HepG2 (cell line): ENCODE measurements at regions not wholly inside any gene's neighbourhood (a gene's known extent, or its start where the extent isn't known, plus 50 kb on each side); places are given as distances from the start of the nearest gene placed in this dataset.

Experiments used
- ATAC-seq: fragments of 200-7000 bp; cut with Tn5 transposase; 3 replicates; pipeline ENCODE4 v1.9.1; 2020; ENCODE audit warnings: mild to moderate bottlenecking, moderate library complexity
- BruUV-seq: library from RNA; stranded (reverse); fragments of 400-500 nt; replicated peaks from 2 replicates; lab custom pipeline; 2021; lab: Mats Ljungman, UMichigan
- CTCF ChIA-PET: fragments of 300-600 bp; formaldehyde crosslinking; extraction: SDS; loops from one replicate; lab custom pipeline; 2021; ENCODE audit warnings: low total read pairs, inconsistent platforms, low intra/inter-chr PET ratio; lab: Yijun Ruan, JAX
- POLR2A ChIA-PET: fragments of 350-600 bp; sonication (Branson Sonifier 250); formaldehyde crosslinking; loops from one replicate; lab custom pipeline; 2020; ENCODE audit warnings: antibody characterized with exemption, inconsistent platforms; lab: Yijun Ruan, JAX
- DNase-seq: peaks from one replicate; pipeline ENCODE4 v3.0.0-alpha.2; 2015; ENCODE audit warnings: low spot score
- FAIRE-seq: peaks from 3 replicates; lab custom pipeline; 2011; peaks lifted over from hg19 to GRCh38; lab: Jason Lieb, UNC
- H2AFZ ChIP-seq: one replicate; pipeline ENCODE4 v1.6.1; 2011; ENCODE audit warnings: low read length, inconsistent platforms
- H3K27ac ChIP-seq: fragments of 300-600 bp; 3 replicates; pipeline ENCODE4 v1.8.0; 2011; ENCODE audit warnings: mixed run types, mild to moderate bottlenecking, mixed read lengths, low read length, inconsistent platforms; ENCODE audit not compliant: insufficient read depth; ENCODE audit errors: extremely low read length
- H3K27me3 ChIP-seq, 2 experiments: fragments of 200-600 bp in 1 of 2; 2 replicates in 1 of 2; 3 replicates in 1 of 2; pipeline versions ENCODE4 v1.6.0 to v1.8.0; 2011; ENCODE audit warnings: low read length in 2 of 2, mild to moderate bottlenecking in 2 of 2, moderate library complexity in 2 of 2, inconsistent platforms in 1 of 2; ENCODE audit not compliant: insufficient read depth in 2 of 2, control insufficient read depth in 1 of 2
- H3K36me3 ChIP-seq, 2 experiments: fragments of 200-600 bp in 1 of 2; replicated peaks in 1 of 2; 2 replicates in 1 of 2; 3 replicates in 1 of 2; pipeline versions ENCODE4 v1.5.1 to v1.8.0; 2011; ENCODE audit warnings: low read length in 2 of 2, inconsistent platforms in 1 of 2; ENCODE audit not compliant: insufficient read depth in 2 of 2, control insufficient read depth in 1 of 2
- H3K4me1 ChIP-seq: 2 replicates; pipeline ENCODE4 v1.5.1; 2012; ENCODE audit warnings: low read length, inconsistent platforms; ENCODE audit not compliant: insufficient read depth
- H3K4me2 ChIP-seq: 2 replicates; pipeline ENCODE4 v1.6.0; 2011; ENCODE audit warnings: low read depth, low read length, inconsistent platforms
- H3K4me3 ChIP-seq, 3 experiments: fragments of 200-600 bp in 1 of 3; sonication (generic), shearing (Covaris generic) in 1 of 3; replicated peaks in 1 of 3; 2 replicates each; pipeline ENCODE4 v1.5.1; 2011 to 2016; ENCODE audit warnings: low read length in 3 of 3, inconsistent platforms in 2 of 3, low read depth in 2 of 3, mild to moderate bottlenecking in 2 of 3, control low read depth in 1 of 3, mixed read lengths in 1 of 3; ENCODE audit not compliant: insufficient read depth in 1 of 3
- H3K79me2 ChIP-seq: one replicate; pipeline ENCODE4 v1.6.1; 2011; ENCODE audit warnings: low read length, inconsistent platforms; ENCODE audit not compliant: insufficient read depth
- H3K9ac ChIP-seq: 2 replicates; pipeline ENCODE4 v1.6.0; 2011; ENCODE audit warnings: mild to moderate bottlenecking, low read depth, low read length, inconsistent platforms; ENCODE audit not compliant: insufficient read depth
- H3K9me3 ChIP-seq: 2 replicates; pipeline ENCODE4 v1.5.1; 2012; ENCODE audit warnings: mild to moderate bottlenecking, low read length
- H4K20me1 ChIP-seq: 2 replicates; pipeline ENCODE4 v1.6.0; 2011; ENCODE audit warnings: inconsistent platforms, mild to moderate bottlenecking, low read length, moderate library complexity; ENCODE audit not compliant: insufficient read depth
- ATAD3A ChIP-seq: sonication (generic); formaldehyde crosslinking; IDR thresholded peaks from 2 replicates; pipeline ENCODE4 v1.4.0; 2020; ENCODE audit warnings: missing genetic modification reagents
- ATM ChIP-seq: fragments of 450-650 bp; IDR thresholded peaks from 2 replicates; pipeline ENCODE4 v1.7.1; 2017; ENCODE audit warnings: mild to moderate bottlenecking, borderline replicate concordance
- BCL6 ChIP-seq: IDR thresholded peaks from 2 replicates; pipeline ENCODE4 v1.6.1; 2016; ENCODE audit warnings: missing genetic modification reagents, missing compliant biosample characterization
- NKX3-1 ChIP-seq: sonication (generic); formaldehyde crosslinking; IDR thresholded peaks from 2 replicates; pipeline ENCODE4 v1.5.0; 2020; ENCODE audit warnings: missing genetic modification reagents
- RXRA ChIP-seq: sonication (generic); formaldehyde crosslinking; IDR thresholded peaks from 2 replicates; pipeline ENCODE4 v1.5.1; 2020; ENCODE audit warnings: missing genetic modification reagents
- SCMH1 ChIP-seq: sonication (generic); formaldehyde crosslinking; IDR thresholded peaks from 2 replicates; pipeline ENCODE4 v1.9.0; 2021; ENCODE audit warnings: missing genetic modification reagents, mild to moderate bottlenecking, borderline replicate concordance
- SRY ChIP-seq: sonication (generic); formaldehyde crosslinking; IDR thresholded peaks from 2 replicates; pipeline ENCODE4 v1.8.0; 2022; ENCODE audit warnings: mild to moderate bottlenecking, missing genetic modification reagents
- ZBTB42 ChIP-seq: sonication (generic); formaldehyde crosslinking; IDR thresholded peaks from 2 replicates; pipeline ENCODE4 v1.5.0; 2020; ENCODE audit warnings: mild to moderate bottlenecking, missing genetic modification reagents
- ZNF629 ChIP-seq: sonication (generic); formaldehyde crosslinking; conservative IDR thresholded peaks from 2 replicates; pipeline ENCODE4 v1.5.0; 2020; ENCODE audit warnings: missing genetic modification reagents
- ZNF772 ChIP-seq: sonication (generic); formaldehyde crosslinking; IDR thresholded peaks from 2 replicates; pipeline ENCODE4 v1.5.0; 2020; ENCODE audit warnings: mild to moderate bottlenecking, missing genetic modification reagents
- WGBS: methylation state at CpG from one replicate; pipeline ENCODE4 v1.1.6; 2017; ENCODE audit warnings: low lambda C conversion rate; 5-methylcytosine and 5-hydroxymethylcytosine counted together
- in situ Hi-C: cut with HindIII; loops from 2 replicates; pipeline ENCODE4 v1.10.0; 2017; ENCODE audit warnings: low pct_unique_long_range_greater_than_20kb; ENCODE audit not compliant: extremely low pct_ligation_motif_present
- intact Hi-C: fragments of 100-400 bp; cut with micrococcal nuclease; formaldehyde crosslinking; loops from one replicate; pipeline ENCODE4 v1.10.0; 2022; ENCODE audit not compliant: unreplicated experiment
- TF ChIP-seq, protein P1 (sequence below): sonication (generic); formaldehyde crosslinking; IDR thresholded peaks from 2 replicates; pipeline ENCODE4 v1.4.0; 2020; ENCODE audit warnings: low read depth, mild to moderate bottlenecking, missing genetic modification reagents

DNA sequence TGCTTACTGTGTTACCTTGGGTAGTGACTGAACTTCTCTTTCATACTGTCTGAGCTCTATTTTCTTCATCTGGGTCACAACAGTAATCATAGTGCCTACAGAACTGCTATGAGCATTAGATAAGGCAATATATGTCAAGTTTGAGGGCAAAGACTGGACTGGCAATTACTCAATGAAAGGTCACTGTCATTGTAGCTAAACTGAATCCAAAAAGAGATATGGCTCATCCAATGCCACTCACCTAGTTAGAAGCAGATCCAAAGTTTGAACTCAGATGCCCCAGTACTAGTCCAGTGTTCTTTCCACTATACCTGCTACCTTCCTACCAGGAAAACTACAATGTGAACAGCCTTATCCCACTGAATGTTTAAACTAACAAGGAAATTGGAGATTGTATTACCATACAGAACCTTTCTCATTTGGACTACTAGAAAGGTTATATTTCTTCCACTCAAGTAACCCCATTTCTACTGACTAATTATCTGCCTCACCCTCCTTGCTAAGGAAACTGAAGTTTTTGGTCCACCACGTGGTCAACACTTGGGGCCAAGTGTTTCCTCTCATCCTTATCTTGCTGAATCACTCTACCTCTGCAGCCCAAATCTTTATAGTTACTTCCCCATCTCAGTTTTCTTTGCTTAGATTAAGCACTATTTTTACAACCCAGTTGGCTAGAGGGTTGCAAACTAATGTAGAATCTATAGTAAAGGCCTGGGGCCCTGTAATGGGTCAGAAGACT is 202.3 kb upstream of the LPP start:
- H2AFZ ChIP-seq, result no peak overlapping the region
- BruUV-seq, result no TSS peak
- no peak for ATAC-seq
- in situ Hi-C loops, result no loop called here
- no peak for TF ChIP-seq ZBTB42
- no peak for TF ChIP-seq ZNF629 (CRISPR knock-in tag)
- no peak for TF ChIP-seq RXRA (CRISPR knock-in tag)
- no peak for TF ChIP-seq ZNF772 (CRISPR knock-in tag)
- no peak for TF ChIP-seq BCL6 (CRISPR knock-in tag)
- TF ChIP-seq ATAD3A (CRISPR knock-in tag), result no peak
- TF ChIP-seq ATM, result no peak
- TF ChIP-seq SRY (CRISPR knock-in tag), result no peak
- TF ChIP-seq, protein P1, sequence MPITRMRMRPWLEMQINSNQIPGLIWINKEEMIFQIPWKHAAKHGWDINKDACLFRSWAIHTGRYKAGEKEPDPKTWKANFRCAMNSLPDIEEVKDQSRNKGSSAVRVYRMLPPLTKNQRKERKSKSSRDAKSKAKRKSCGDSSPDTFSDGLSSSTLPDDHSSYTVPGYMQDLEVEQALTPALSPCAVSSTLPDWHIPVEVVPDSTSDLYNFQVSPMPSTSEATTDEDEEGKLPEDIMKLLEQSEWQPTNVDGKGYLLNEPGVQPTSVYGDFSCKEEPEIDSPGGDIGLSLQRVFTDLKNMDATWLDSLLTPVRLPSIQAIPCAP (CRISPR knock-in tag), result no peak
- no peak for TF ChIP-seq SCMH1 (CRISPR knock-in tag)
- TF ChIP-seq NKX3-1 (CRISPR knock-in tag), result no peak
- peaks cover 46% of the 10 kb centered on the region for H3K4me1 ChIP-seq
- WGBS, result 28% methylated on average over 1 of the region's 1 CpG
- no peak for DNase-seq
- H4K20me1 ChIP-seq, result no peaks in the 10 kb centered on the region
- intact Hi-C loops, result no loop called here
- POLR2A ChIA-PET, result no interaction called here
- no peak for FAIRE-seq
- no peak overlapping the region for H3K27ac ChIP-seq
- no peak overlapping the region for H3K9ac ChIP-seq
- no peaks in the 10 kb centered on the region for H3K79me2 ChIP-seq
- CTCF ChIA-PET, result no interaction called here
- no peaks in the 10 kb centered on the region for H3K9me3 ChIP-seq
- peaks cover 0 to 4% of the 10 kb centered on the region in 2 experiments; a peak in 2 of 5 replicates for H3K27me3 ChIP-seq
- no peaks in the 10 kb centered on the region for H3K36me3 ChIP-seq
- H3K4me3 ChIP-seq, result no peak overlapping the region
- H3K4me2 ChIP-seq, result no peak overlapping the region
